AG04449 (cell line): ENCODE measurements at regions not wholly inside any gene's neighbourhood (a gene's known extent, or its start where the extent isn't known, plus 50 kb on each side); places are given as distances from the start of the nearest gene placed in this dataset.

ENCODE experiments used
- CTCF ChIA-PET: fragments of 350-600 bp; formaldehyde crosslinking; extraction: SDS; loops from one replicate; lab custom pipeline; 2021; ENCODE audit warnings: antibody characterized with exemption; lab: Yijun Ruan, JAX
- POLR2A ChIA-PET: fragments of 400-600, 350-600 bp; formaldehyde crosslinking; extraction: SDS; loops from one replicate; lab custom pipeline; 2020; ENCODE audit warnings: antibody characterized with exemption, inconsistent platforms; lab: Yijun Ruan, JAX
- DNase-seq: peaks from one replicate; pipeline ENCODE4 v3.0.0-alpha.2; 2010; ENCODE audit warnings: low read depth, low spot score
- H3K4me3 ChIP-seq: 2 replicates; pipeline ENCODE4 v1.5.1; 2011; ENCODE audit warnings: low read depth, mild to moderate bottlenecking, control low read depth, low read length
- TF ChIP-seq, protein P1 (sequence below): IDR thresholded peaks from one replicate; pipeline ENCODE4 v1.5.1; 2011; ENCODE audit warnings: mild to moderate bottlenecking, moderate library complexity, low read length, control low read depth, inconsistent platforms; ENCODE audit not compliant: insufficient read depth; ENCODE audit errors: missing control alignments

DNA sequence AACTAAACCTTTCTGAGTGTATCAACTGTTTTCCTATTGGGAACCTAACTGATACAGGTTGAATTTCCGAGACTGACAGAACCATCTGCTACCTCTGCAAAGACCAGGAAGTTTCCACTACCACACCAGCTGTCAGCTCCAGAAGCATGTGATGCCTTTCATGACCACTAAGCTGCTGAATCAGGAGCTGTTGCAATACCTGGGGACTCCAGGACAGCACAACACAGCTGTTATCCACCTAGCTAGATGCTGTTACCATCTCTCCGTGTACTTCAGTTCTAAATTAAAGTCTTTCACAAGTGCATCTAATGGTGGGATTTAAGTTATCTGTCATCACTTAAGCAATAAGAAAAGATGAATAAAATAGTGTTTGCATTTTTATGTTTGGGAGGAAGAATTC, 158.2 kb upstream of the IMPG1 start:
- H3K4me3 ChIP-seq: no peak overlapping the region
- ChIA-PET POLR2A (no interaction called here), CTCF (interaction anchor here (0.6 kb wide), 1 partner anchor 261 kb away, joined by 3 read pairs; no protein-coding TSS in a partner anchor)
- no peak for DNase-seq
- TF ChIP-seq, protein P1, sequence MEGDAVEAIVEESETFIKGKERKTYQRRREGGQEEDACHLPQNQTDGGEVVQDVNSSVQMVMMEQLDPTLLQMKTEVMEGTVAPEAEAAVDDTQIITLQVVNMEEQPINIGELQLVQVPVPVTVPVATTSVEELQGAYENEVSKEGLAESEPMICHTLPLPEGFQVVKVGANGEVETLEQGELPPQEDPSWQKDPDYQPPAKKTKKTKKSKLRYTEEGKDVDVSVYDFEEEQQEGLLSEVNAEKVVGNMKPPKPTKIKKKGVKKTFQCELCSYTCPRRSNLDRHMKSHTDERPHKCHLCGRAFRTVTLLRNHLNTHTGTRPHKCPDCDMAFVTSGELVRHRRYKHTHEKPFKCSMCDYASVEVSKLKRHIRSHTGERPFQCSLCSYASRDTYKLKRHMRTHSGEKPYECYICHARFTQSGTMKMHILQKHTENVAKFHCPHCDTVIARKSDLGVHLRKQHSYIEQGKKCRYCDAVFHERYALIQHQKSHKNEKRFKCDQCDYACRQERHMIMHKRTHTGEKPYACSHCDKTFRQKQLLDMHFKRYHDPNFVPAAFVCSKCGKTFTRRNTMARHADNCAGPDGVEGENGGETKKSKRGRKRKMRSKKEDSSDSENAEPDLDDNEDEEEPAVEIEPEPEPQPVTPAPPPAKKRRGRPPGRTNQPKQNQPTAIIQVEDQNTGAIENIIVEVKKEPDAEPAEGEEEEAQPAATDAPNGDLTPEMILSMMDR: no peak

DNA sequence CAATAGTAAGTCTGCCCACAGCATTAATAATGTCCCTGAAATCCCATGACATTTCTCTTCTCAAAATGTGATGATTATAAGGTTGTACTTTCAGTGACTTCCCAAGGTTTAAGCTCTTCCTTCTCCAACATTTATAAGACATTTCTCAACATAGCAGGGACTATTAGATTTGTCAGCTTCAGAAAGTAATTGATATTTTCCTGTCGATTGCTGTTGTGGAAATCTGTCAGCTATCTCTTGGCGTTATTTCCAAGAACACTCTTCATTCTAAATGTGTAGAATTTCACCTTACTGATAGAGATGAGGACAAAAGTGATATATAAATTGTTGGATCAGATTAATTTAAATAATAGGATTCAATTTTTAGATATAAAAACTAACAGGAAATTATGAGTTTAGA, 149.7 kb upstream of the IMPG1 start:
- TF ChIP-seq, protein P1: no peak
- no peak overlapping the region for H3K4me3 ChIP-seq
- ChIA-PET CTCF (no interaction called here), POLR2A (no interaction called here)
- no peak for DNase-seq

DNA sequence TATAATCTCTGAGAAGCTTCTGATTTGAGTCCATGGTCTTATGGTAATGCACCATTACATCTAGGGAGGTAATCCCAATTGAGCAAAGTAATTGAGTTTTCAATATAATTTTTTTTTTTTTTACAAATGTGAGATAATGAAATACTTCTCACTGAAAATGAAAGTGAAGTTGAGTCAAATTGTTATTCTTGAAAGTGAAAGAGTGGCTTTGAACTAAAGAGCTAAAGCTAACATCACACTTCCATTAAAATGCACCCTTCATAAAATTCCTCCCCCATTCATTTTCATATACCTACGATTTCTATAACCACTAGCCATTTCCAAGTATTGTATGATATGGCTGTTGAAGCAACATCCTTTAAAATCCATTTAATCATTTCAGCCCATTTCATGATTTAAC, 149.1 kb upstream of the IMPG1 start:
- TF ChIP-seq, protein P1: no peak
- H3K4me3 ChIP-seq: no peak overlapping the region
- ChIA-PET CTCF (no interaction called here), POLR2A (no interaction called here)
- DNase-seq: no peak

DNA sequence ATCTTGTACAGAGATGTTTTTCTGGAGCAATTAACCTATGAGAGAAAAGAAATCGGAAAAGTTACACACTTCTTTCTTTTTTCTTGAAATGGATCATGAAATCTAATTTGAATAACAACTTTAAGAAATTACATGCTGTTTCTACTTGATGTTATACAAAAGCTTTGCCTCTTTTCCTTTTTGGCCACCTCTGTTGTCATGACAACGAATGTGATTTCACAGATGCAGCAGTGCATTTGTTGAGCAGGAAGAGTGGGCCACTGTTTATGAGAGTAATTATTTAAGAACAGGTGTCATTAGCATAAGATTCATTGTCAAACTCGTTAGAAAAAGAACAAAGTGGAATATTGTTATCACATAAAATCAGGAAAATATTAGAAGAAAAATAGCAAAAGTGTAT, 148.3 kb upstream of the IMPG1 start:
- no peak for DNase-seq
- POLR2A ChIA-PET: no interaction called here
- no peak overlapping the region for H3K4me3 ChIP-seq
- CTCF ChIA-PET: no interaction called here
- TF ChIP-seq, protein P1: no peak

DNA sequence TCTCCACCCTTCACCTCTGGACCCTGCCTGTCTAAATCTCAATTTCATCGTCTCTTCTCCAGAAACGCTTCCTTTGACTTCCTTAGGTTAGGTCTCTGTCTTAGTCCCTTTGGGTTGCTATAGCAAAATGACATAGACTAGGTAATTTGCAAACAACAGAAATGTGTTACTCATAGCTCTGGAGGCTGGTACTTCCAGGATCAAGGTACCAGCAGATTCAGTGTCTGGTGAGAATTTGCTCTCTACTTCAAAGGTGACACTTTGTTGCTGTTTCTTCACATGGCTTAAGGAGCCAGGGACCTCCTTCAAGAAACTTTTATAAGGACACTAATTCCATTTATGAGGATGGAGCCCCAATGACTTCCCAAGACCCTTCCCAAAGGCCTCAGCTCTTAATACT, 145.1 kb upstream of the IMPG1 start:
- ChIA-PET POLR2A (no interaction called here), CTCF (no interaction called here)
- DNase-seq: no peak
- no peak overlapping the region for H3K4me3 ChIP-seq
- TF ChIP-seq, protein P1: no peak

DNA sequence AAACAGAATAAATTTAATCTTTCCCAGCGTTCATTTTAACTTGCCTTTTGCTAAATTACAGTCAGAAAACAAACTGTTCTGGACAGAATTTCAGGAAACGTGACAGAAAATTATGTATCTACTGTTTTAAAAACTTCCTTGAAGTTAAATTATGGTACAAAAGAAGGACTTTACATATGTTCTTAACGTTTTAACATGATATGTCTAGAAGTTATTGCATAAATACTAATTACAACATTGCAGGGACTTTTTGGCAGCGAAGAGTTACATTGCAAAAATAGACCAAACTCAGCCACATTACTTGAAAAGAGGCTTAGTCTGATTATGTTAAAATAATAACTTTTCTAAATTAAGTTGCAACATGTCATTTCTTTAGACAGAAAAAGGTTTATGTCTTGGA, 142.1 kb upstream of the IMPG1 start:
- DNase-seq: no peak
- ChIA-PET POLR2A (no interaction called here), CTCF (no interaction called here)
- H3K4me3 ChIP-seq: no peak overlapping the region
- TF ChIP-seq, protein P1: no peak
